GM12878 (cell line): ENCODE measurements at regions not wholly inside any gene's neighbourhood (a gene's known extent, or its start where the extent isn't known, plus 50 kb on each side); places are given as distances from the start of the nearest gene placed in this dataset.

Experiments used
- ATAC-seq: fragments of 200-7000 bp; cut with Tn5 transposase; 3 replicates; pipeline ENCODE4 v1.9.1; 2020; ENCODE audit warnings: mild to moderate bottlenecking, moderate library complexity
- BruUV-seq: library from RNA; stranded (reverse); fragments of 400-500 nt; replicated peaks from 2 replicates; lab custom pipeline; 2021; lab: Mats Ljungman, UMichigan
- CTCF ChIA-PET: fragments of 300-600 bp; sonication (Branson Sonifier 250); formaldehyde crosslinking; extraction: SDS; loops from one replicate; lab custom pipeline; 2021; ENCODE audit warnings: inconsistent platforms; lab: Yijun Ruan, JAX
- POLR2A ChIA-PET: fragments of 350-600 bp; formaldehyde crosslinking; extraction: SDS; loops from one replicate; lab custom pipeline; 2021; ENCODE audit warnings: inconsistent platforms; lab: Charles Lee
- RAD21 ChIA-PET: fragments of 300-600 bp; sonication (Branson Sonifier 250); formaldehyde crosslinking; loops from one replicate; lab custom pipeline; 2023; ENCODE audit warnings: antibody characterized with exemption; ENCODE audit not compliant: unreplicated experiment; lab: Charles Lee
- SMC1A ChIA-PET: fragments of 300-600 bp; sonication (Branson Sonifier 250); formaldehyde crosslinking; loops from one replicate; lab custom pipeline; 2023; ENCODE audit not compliant: unreplicated experiment, uncharacterized antibody; lab: Charles Lee
- DNase-seq: peaks from one replicate; pipeline ENCODE4 v3.0.0-alpha.2; 2011; ENCODE audit warnings: low read depth, low spot score
- FAIRE-seq: peaks from 3 replicates; lab custom pipeline; 2011; peaks lifted over from hg19 to GRCh38; lab: Jason Lieb, UNC
- H2AFZ ChIP-seq: 2 replicates; pipeline ENCODE4 v1.6.0; 2011; ENCODE audit warnings: low read depth, low read length, control low read depth; ENCODE audit not compliant: control insufficient read depth
- H3K27ac ChIP-seq: 2 replicates; pipeline ENCODE4 v1.5.1; 2011; ENCODE audit warnings: control low read depth; ENCODE audit not compliant: control insufficient read depth, insufficient read depth
- H3K27me3 ChIP-seq, 2 experiments: replicated peaks in 1 of 2; 2 replicates each; pipeline versions ENCODE4 v1.6.0 to v1.6.1; 2011; ENCODE audit warnings: low read length in 1 of 2; ENCODE audit not compliant: control insufficient read depth in 2 of 2, insufficient read depth in 2 of 2
- H3K36me3 ChIP-seq, 2 experiments: 2 replicates each; pipeline ENCODE4 v1.5.1; 2011; ENCODE audit warnings: low read length in 1 of 2; ENCODE audit not compliant: control insufficient read depth in 2 of 2, insufficient read depth in 2 of 2
- H3K4me1 ChIP-seq: 2 replicates; pipeline ENCODE4 v1.6.1; 2011; ENCODE audit warnings: mild to moderate bottlenecking, low read length, moderate library complexity, mixed read lengths; ENCODE audit not compliant: control insufficient read depth, insufficient read depth
- H3K4me2 ChIP-seq: 2 replicates; pipeline ENCODE4 v1.6.0; 2011; ENCODE audit warnings: control low read depth; ENCODE audit not compliant: control insufficient read depth, insufficient read depth
- H3K4me3 ChIP-seq: fragments of 200-600 bp; sonication (generic); 2 replicates; pipeline ENCODE4 v1.5.1; 2016
- H3K79me2 ChIP-seq: 2 replicates; pipeline ENCODE4 v1.6.0; 2011; ENCODE audit warnings: low read length; ENCODE audit not compliant: control insufficient read depth, insufficient read depth
- H3K9ac ChIP-seq: 2 replicates; pipeline ENCODE4 v1.8.0; 2011; ENCODE audit warnings: low read length, control low read depth, mixed read lengths; ENCODE audit not compliant: control insufficient read depth, insufficient read depth
- H3K9me3 ChIP-seq: replicated peaks from 3 replicates; pipeline ENCODE4 v1.5.1; 2011; ENCODE audit warnings: mild to moderate bottlenecking, low read length; ENCODE audit not compliant: control insufficient read depth, insufficient read depth
- H4K20me1 ChIP-seq: 2 replicates; pipeline ENCODE4 v1.6.0; 2011; ENCODE audit not compliant: control insufficient read depth, insufficient read depth
- CEBPZ ChIP-seq: fragments of 150-350 bp; IDR thresholded peaks from 2 replicates; pipeline ENCODE4 v1.6.1; 2016; ENCODE audit warnings: low read depth, low read length
- EZH2 ChIP-seq: IDR thresholded peaks from 2 replicates; pipeline ENCODE4 v1.6.1; 2012; ENCODE audit warnings: low read depth, mild to moderate bottlenecking, control low read depth, inconsistent platforms, low read length, borderline replicate concordance; ENCODE audit not compliant: control insufficient read depth
- IRF4 ChIP-seq: IDR thresholded peaks from 2 replicates; pipeline ENCODE4 v1.6.1; 2011; ENCODE audit warnings: low read depth, low read length
- MTA3 ChIP-seq: IDR thresholded peaks from 2 replicates; pipeline ENCODE4 v1.6.1; 2012; ENCODE audit warnings: low read length, inconsistent platforms, borderline replicate concordance
- MXI1 ChIP-seq: fragments of 150-350 bp; IDR thresholded peaks from 2 replicates; pipeline ENCODE4 v1.6.1; 2011; ENCODE audit warnings: low read depth, mild to moderate bottlenecking, inconsistent platforms, low read length, improper control_type of control experiment
- SKIL ChIP-seq: fragments of 450-650 bp; IDR thresholded peaks from 2 replicates; pipeline ENCODE4 v1.6.1; 2017; ENCODE audit warnings: mild to moderate bottlenecking, low read depth, inconsistent platforms; ENCODE audit not compliant: poor library complexity, severe bottlenecking
- TCF7 ChIP-seq: IDR thresholded peaks from 2 replicates; pipeline ENCODE4 v1.6.1; 2014; ENCODE audit warnings: antibody characterized with exemption, borderline replicate concordance
- WRNIP1 ChIP-seq: IDR thresholded peaks from 2 replicates; pipeline ENCODE4 v1.6.1; 2011; ENCODE audit warnings: low read depth, low read length, improper control_type of control experiment, borderline replicate concordance
- WGBS: methylation state at CpG from one replicate; pipeline ENCODE4 v1.1.6; 2016; ENCODE audit warnings: low lambda C conversion rate; ENCODE audit not compliant: insufficient replicate concordance, insufficient coverage; ENCODE audit errors: missing lambda C conversion rate; 5-methylcytosine and 5-hydroxymethylcytosine counted together
- in situ Hi-C: fragments of 300-500 bp; cut with MboI; formaldehyde crosslinking; loops from 9 replicates; pipeline ENCODE4 v1.14.3; 2018; ENCODE audit warnings: mixed read lengths
- intact Hi-C: fragments of 100-400 bp; cut with micrococcal nuclease; formaldehyde crosslinking; loops from one replicate; pipeline ENCODE4 v1.14.2; 2022; ENCODE audit not compliant: unreplicated experiment

DNA sequence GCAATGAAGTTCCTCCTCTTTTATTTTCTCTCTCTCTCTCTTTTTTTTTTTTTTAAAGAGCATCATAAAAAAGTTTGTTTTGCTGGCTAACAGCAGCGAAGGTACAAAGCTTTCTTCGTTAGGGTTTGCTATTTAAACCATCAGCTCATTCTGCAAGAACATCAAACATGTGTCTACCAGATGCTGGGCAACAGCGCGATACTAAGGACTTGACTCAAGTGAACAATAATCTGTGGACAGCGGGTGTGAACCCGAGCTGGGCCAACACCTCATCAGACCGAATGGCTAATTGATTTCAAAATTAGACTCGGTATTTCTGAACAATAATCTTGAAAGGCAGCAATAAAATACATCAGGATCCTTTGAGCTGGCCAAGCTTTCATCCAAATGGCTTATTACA is 246.4 kb downstream of the FBXO8 start:
- CTCF ChIA-PET: no interaction called here
- RAD21 ChIA-PET: no interaction called here
- BruUV-seq: no TSS peak
- no peak overlapping the region for H3K9ac ChIP-seq
- no peaks in the 10 kb centered on the region for H3K27me3 ChIP-seq
- in situ Hi-C loops (no loop called here), intact Hi-C loops (no loop called here)
- no peak overlapping the region for H2AFZ ChIP-seq
- no peak overlapping the region for H3K4me3 ChIP-seq
- H3K79me2 ChIP-seq: no peaks in the 10 kb centered on the region
- no peak for TF ChIP-seq CEBPZ
- no peak for TF ChIP-seq IRF4
- ATAC-seq: no peak
- no peaks in the 10 kb centered on the region for H3K4me1 ChIP-seq
- H3K9me3 ChIP-seq: no peaks in the 10 kb centered on the region
- 37% methylated on average over 8 of the region's 8 CpGs for WGBS
- no peak overlapping the region for H3K27ac ChIP-seq
- no peaks in the 10 kb centered on the region for H4K20me1 ChIP-seq
- H3K36me3 ChIP-seq: no peaks in the 10 kb centered on the region
- DNase-seq: no peak
- no peak overlapping the region for H3K4me2 ChIP-seq
- POLR2A ChIA-PET: interaction anchor here (0.7 kb wide), 1 partner anchor 11 kb away, joined by 4 read pairs; no protein-coding TSS in a partner anchor
- FAIRE-seq: no peak
- SMC1A ChIA-PET: no interaction called here

GRCh38 chr4:174036576-174036975 is 246.9 kb downstream of the FBXO8 start:
- CTCF ChIA-PET: no interaction called here
- H3K9me3 ChIP-seq: no peaks in the 10 kb centered on the region
- in situ Hi-C loops: no loop called here
- no peaks in the 10 kb centered on the region for H3K36me3 ChIP-seq
- no peaks in the 10 kb centered on the region for H4K20me1 ChIP-seq
- intact Hi-C loops: no loop called here
- H3K27ac ChIP-seq: no peak overlapping the region
- SMC1A ChIA-PET: no interaction called here
- DNase-seq: no peak
- no peak overlapping the region for H2AFZ ChIP-seq
- H3K9ac ChIP-seq: no peak overlapping the region
- no peaks in the 10 kb centered on the region; a peak in 1 of 4 replicates for H3K27me3 ChIP-seq
- H3K4me3 ChIP-seq: no peak overlapping the region
- POLR2A ChIA-PET: no interaction called here
- H3K4me1 ChIP-seq: no peaks in the 10 kb centered on the region
- FAIRE-seq: no peak
- no peak overlapping the region for H3K4me2 ChIP-seq
- no peaks in the 10 kb centered on the region for H3K79me2 ChIP-seq
- no TSS peak for BruUV-seq
- RAD21 ChIA-PET: no interaction called here
- ATAC-seq: no peak
- WGBS: 23% methylated on average over 4 of the region's 4 CpGs
- TF ChIP-seq MXI1 (no peak), WRNIP1 (no peak), SKIL (no peak), TCF7 (no peak), EZH2 (no peak), MTA3 (no peak)
